ENCODE measurements at regions not wholly inside any gene's neighbourhood (a gene's known extent, or its start where the extent isn't known, plus 50 kb on each side); places are given as distances from the start of the nearest gene placed in this dataset.

DNA sequence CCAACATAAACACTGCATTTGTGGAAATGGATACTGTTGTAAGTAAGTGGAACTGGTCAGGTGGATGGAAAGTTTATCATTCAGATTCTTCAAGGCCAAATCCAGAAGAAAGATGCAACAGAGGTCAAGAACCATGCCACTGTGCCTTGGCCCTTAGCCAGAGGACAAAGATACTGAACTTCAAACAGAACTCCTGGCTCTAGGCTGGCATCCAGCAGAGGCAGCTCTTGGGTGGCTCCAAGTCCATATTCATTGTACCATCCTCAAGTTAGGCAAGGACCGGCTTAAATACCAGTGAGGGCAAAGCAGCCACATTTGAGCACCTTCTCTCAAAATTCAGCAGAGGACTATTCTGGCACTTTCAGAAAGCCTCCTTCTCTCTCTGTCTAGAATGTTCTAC, 53.2 kb downstream of the DNAAF9 start:
- no peak for DNase-seq (ENCODE audit: low read depth in 4 of 4, low spot score in 3 of 4)

DNA sequence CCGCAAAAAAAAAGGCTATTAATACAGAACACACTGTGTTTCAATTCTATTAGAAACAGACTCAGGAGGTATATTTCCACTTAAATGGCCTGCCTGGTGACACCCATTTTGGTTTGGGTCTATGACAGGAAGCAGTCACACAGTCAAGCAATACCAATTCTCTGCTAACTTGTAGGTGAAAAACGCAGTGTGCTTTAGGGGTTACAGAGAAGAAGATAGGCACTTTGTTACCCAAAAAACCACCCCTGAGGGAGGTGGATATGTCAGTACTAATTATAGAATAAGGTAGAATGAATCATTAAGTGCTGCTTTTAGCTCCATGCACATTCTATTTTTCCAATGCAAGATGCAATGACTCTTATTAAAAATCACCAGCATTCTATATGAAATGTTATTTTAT, 53.8 kb downstream of the DNAAF9 start:
- no peak for DNase-seq (ENCODE audit: low read depth in 4 of 4, low spot score in 3 of 4)

DNA sequence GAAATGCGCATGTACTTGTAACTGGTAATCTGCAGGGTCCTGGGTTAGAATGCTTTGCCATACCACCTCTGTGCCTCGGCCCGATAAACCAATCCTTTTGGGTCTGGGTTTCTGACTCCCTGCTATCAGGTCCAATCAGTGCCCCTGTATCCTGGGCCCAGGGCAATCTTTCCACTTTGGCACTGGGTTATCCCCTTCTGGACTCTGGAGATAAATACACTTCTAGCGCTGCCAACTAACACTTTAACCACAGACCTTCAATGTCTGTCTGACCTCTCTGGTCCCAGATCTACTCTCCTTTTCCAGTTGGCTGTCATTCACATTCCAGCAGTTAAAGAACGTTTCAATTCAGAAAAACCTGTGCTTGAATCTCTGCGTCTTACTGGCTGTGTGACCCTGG, 55.3 kb downstream of the DNAAF9 start:
- no peak for DNase-seq (ENCODE audit: low read depth in 4 of 4, low spot score in 3 of 4)

DNA sequence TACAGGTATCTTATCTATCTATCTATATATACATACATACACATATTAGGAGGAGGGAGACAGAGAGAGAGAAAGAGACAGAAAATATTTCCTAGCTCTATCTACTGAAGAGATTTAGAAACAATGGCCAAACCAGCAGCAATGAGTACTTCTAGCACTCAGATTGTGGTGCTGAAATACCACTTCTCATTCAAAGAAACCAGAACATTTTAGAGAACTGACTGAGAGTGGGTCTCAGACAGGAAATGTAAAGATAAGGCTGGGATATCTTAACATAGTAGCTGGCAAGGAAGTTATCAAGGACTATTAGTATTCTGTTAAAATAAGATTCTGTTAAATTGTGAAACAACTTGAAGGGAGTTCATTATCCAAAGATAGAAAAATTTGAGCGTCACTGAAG, 57.0 kb downstream of the DNAAF9 start:
- DNase-seq (ENCODE audit: low read depth in 4 of 4, low spot score in 3 of 4), result no peak

DNA sequence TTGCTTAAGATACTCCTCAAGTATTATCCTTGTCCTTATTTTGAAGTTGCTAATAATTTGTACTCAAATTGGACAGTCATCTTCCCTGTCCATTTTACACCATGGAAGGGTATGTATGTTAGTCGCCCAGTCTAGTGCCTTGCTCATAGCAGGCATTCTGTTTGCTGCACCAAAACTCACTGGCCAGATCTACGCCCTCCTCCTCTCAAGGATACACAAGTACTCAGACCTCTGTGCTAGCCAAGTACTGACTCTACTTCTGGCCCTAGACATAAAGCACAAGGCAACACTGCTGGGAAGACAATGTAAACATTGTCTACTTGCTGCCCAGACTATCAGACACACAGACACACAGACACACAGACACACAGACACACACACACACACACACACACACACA, 57.7 kb downstream of the DNAAF9 start:
- DNase-seq (ENCODE audit: low read depth in 4 of 4, low spot score in 3 of 4), result no peak

DNA sequence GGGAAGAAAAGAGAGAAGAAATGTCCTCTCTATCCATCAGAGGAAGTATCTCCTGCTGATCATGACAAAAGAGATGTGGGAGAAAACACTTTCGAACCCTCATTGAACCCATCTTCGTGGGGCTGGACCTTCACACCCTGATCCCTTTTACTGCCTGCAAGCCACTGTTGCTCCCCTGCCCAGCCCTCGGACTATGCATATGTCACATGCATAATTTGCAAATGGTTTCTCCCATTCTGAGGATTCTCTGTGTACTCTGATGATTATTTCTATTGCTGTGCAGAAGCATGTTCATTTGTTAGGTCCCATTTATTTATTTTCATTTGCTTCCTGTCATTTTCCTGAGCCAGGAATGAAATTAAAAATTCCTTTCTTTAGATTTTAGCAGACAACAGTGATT, 64.7 kb downstream of the DNAAF9 start:
- DNase-seq (ENCODE audit: low read depth in 4 of 4, low spot score in 3 of 4), result no peak

DNA sequence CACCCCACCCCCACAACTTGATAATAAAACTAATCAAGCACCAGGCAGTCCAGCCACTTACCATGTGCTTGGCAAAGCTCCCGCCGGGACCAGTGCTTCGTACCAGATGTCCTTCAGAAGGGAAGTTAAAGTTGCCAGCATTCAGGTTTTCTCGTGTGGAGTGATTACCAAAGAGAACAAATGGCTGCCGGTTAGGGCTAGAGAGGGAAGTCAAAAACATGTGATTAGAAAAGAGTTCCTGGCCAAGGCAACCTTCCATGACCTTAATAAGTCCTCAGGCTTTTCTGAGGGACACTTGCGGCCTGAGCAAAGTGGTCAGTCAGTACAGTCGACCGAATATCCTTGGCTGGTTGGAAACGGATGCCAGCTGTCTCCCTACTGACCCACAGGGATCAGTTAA, 67.0 kb downstream of the DNAAF9 start:
- DNase-seq (ENCODE audit: low read depth in 4 of 4, low spot score in 3 of 4), result no peak

DNA sequence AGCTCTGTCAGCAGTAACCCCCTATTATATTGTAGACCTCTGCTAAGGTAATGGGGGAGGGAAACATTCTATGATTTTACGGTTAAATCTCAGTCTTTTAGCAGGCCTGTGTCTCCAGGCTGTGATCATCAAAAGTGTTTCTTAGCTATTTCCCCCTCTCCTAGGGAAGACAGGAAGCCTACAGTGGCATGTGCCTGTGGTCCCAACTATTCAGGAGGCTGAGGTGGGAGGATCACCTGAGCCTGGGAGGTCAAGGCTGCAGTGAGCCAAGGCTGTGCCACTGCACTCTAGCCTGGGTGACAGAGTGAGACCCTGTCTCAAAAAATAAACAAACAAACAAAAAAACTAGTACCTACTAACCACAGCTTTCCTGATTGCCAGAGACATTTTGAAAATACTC, 67.9 kb downstream of the DNAAF9 start:
- no peak for DNase-seq (ENCODE audit: low read depth in 4 of 4, low spot score in 3 of 4)

DNA sequence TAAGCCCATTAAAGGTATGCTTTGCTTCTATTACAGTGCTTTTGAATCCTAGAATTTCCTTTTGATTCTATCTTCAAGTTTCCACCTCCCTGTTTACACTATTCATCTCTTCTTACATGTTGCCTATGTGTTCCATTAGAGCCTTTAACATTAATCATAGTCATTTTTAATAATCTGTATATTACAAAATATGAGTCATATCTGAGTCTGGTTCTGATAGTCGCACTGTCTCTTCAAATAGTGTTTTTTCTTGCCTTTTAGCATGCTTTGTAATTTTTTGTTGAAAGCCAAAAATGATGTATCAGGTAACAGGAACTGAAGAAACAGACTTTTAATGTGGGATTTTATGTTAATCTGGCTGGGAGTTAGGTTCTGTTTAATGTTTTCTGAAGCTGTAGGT, 68.4 kb downstream of the DNAAF9 start:
- DNase-seq (ENCODE audit: low read depth in 4 of 4, low spot score in 3 of 4), result no peak

DNA sequence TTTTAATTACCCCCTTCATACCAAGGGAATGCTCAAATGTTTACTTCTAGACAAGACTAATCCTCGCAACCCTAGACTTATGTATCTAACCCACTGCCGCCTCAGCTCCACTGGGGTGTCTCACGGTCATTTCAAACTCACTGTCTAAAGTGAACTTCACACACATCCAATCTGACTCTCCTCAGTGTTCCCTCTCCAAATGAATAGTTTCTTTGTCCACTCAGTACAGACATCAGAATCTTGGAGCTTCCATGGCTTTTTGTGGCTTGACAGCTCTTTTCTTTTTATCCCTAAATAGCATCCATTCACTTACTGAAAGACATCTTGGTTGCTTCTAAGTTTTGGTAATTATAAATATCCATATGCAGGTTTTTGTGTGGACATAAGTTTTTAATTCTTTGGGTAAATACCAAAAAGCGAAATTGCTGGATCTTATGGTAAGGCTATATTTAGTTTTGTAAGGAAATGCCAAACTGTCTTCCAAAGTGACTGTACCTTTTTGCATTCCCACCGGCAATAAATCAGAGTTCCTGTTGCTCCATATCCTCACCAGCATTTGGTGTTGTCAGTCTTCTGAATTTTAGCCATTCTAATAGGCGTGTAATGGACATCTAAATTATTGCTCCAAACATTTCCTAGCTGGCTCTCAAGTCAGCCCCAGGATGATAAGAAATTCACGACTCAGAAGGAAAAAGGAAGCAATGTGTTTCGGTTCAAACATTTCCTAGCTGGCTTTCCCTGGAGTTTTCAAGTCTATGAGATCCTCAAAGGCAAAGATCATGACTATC, 73.1 kb downstream of the DNAAF9 start:
- no peak for DNase-seq (ENCODE audit: low read depth in 4 of 4, low spot score in 3 of 4)

DNA sequence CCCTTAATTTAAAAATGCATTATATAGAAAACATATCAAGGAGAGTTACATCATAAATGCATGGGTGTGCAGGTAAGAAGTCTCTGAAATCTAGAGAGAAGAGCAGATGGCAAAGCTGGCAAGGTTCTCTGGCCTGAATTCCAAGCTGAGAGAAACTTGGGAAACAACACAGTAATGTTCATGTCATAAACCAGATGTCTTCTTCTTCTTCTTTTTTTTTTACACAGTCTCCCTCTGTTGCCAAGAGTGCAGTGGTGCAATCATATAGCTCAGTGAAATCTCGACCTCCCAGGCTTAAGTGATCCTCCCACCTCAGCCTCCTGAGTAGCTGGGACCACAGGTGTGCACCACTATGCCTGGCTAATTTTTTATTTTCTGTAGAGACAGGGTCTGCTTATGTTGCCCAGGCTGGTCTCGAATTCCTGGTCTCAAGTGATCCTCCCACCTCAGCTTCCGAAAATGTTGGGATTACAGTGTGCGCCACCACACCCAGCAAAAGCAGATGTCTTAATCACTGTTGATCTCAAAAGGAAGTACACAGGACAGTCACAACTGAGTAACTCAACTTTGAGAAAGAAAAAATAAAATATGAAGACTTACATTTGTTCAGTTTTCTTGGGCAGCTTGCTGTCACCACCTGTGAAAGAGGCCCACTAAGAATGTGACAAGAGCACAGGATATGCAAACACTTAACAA, 77.3 kb downstream of the DNAAF9 start:
- no peak for DNase-seq (ENCODE audit: low read depth in 4 of 4, low spot score in 3 of 4)

DNA sequence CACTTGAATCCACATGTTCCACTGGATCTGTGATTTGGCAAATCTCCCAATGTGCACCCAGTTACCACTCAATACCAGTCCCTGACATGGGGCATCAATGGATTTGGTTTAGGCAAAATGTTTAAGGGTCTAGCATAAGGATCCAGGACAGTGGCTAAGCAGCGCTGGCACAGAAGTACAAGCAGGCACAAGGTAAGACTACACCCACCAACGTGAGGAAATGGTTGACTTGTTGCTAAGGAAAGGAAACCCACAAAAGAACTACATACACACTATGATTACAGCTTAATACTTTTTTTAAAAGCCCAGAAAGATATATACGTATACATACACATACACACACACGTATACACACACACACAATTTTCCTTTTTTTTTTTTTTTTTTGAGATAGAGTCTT, 79.0 kb downstream of the DNAAF9 start:
- DNase-seq (ENCODE audit: low read depth in 4 of 4, low spot score in 3 of 4), result no peak

DNA sequence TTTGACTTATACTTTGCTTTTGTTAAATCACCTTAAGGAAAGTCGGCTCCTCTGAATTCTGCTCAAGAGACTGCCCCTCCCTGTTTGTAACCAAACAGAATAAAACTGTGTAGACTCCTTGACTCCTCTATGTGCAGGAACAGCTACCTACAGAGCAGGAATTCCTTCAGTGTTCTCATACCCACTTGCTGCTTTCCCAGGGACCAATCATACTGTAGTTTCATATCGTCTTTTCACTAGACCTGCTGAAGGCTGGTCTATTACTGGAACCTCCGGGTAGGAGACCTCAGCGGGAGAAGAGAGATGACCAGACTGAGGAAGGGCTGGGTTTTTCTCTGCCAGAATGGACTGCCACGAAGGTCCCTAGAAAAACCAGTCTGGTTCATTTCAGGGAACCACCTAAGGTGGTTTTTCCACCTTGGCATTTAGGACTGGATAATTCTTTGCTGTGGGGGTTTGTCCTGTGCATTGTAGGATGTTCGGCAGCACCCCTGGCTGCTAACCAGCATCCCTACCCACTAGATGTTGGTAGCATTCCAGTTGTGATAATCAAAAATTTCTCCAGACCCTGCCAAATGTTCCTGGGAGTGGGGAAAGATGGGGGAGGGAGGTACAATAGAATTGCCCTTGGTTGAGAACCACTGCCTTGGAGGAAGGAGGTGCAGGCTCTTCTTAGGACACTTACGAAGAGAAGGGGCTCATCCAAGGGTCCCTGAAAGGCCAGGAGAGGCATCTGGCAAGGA, 80.5 kb downstream of the DNAAF9 start:
- DNase-seq (ENCODE audit: low read depth in 4 of 4, low spot score in 3 of 4), result no peak

DNA sequence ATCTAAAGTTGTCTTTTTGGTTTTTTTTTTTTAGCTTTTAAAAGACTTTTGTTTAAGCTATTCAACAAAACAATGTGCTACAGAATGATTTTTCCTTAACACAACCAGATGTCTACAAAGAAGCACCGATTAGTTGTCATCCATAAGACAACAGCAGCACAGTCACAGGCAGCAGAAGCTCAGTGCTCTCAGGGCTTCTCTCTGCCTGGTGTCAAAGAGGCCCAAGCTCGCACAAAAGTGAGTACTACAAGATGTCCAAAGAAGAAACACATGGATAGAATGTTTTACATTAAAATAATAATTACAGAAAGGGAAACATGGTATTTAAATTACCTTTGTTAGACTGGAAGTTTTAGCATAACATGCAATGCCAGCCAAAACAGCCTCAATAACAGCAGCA, 81.6 kb downstream of the DNAAF9 start:
- no peak for DNase-seq (ENCODE audit: low read depth in 4 of 4, low spot score in 3 of 4)

DNA sequence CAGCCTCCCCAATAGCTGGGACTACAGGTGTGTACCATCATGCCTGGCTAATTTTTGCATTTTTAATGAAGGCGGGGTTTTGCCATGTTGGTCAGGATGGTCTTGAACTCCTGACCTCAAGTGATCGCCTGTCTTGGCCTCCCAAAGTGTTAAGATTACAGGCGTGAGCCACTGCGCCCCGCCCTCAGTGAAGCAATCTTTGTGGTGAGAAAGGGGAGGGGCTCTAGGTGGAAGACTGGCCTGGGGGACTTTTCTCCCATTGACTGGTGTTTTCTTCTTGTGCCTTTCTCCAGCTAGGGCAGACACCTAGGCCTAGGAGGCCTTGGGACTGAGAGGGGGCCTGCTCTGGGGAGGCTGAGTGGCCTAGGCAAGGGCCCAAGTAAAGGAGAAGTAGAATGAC, 84.1 kb downstream of the DNAAF9 start:
- no peak for DNase-seq (ENCODE audit: low read depth in 4 of 4, low spot score in 3 of 4)

DNA sequence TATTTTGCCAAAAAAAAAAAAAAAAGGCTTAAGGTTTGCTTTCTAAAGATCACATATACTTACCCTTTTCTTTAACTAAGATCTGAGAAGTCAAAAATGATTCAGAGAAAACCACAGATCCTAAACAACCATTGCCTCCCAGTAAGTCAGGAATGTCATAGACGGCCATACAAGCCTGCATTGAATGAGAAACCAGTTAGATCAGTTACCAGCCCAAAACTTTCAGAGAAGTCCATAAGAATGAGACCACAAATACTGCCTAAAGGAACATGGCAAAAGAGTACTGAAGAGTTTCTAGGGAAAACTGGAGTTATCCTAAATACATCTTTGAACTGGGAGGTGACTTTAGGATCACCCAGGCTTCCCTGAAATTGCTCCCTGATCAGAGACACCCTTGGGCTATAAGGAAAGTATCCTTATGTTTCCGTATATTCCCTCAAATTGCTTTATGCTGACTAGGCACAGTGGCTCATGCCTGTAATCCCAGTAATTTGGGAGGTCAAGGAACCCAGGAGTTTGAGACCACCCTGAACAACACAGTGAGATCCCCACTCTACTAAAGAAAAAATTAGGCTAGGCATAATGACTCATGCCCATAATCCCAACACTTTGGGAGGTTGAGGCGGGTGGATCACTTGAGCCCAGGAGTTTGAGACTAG, 79.4 kb upstream of the SLC4A11 start:
- no peak for DNase-seq (ENCODE audit: low read depth in 4 of 4, low spot score in 3 of 4)

DNA sequence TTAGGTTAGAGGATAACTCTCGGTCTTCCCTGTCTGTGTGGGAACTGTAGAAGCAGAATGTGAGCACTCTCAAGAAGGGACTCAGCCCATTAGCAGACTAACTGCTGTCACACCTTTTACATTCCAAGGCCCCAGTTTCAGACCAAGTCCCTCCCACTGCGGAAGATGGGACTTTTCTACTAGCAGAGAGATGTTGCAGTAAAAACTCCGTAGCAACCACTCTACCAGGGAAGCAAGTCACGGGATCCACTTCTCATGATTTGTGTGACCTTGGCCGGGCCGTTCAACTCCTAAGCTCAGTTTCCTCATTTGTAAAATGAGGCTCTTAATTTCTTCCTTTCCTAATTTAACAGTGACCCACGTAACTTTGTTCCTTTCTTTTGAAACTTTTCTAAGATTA, 77.1 kb upstream of the SLC4A11 start:
- no peak for DNase-seq (ENCODE audit: low read depth in 4 of 4, low spot score in 3 of 4)

DNA sequence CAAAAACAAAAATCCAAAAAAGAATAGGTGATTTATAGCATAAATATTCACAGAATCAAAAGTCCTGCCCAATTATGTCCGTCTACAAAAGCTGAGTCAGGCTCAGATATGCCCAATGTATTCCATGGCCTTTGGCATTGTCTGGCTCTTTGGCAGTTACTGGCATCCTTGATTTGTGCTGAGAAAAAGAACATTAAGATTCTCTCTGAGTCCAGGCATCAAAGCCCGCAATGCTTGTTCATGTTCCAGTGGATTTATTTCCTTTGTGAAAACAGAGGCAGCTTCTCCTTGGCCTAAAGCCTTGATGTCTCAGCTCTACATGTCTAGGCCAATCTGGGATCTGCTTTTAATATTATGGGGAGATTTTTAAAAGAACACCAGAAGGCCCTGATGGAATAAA, 76.1 kb upstream of the SLC4A11 start:
- no peak for DNase-seq (ENCODE audit: low read depth in 4 of 4, low spot score in 3 of 4)

DNA sequence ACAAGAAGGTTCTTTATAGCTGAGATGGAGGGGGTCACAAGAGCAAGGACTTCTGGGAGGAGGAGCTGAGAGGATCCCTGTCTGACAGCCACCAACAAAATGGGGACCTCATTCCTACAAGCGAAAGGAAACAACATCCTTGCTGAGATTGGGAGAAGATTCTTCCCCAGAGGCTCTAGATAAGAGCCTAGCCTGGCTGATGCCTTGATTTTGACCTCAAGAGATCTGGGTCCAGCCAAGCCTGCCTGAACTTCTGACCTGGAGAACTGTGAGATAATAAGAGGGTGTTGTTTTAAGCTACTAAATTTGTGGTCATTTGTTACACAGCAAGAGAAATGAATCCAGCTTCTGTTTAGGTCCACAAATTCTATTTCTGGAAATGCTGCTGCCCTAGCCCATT, 75.4 kb upstream of the SLC4A11 start:
- no peak for DNase-seq (ENCODE audit: low read depth in 4 of 4, low spot score in 3 of 4)

DNA sequence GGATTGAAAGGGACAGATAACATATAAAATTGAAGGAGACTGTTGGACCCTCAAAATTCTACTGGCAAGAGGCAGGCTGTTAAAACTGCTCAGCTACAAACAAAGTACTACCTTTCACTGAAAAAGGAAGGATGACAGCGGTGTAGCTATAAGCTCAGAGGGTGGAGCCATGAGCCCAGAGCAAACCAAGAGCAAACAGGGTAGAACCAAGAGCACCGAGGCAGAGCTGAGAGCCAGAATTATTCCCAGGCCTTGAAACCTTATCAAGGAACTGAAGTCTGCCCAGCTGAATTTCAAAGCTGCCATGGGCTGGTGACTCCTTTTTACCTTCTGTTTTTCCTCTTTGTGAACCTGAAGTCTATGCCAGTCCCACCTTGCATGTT, 74.7 kb upstream of the SLC4A11 start:
- no peak for DNase-seq (ENCODE audit: low read depth in 4 of 4, low spot score in 3 of 4)

DNA sequence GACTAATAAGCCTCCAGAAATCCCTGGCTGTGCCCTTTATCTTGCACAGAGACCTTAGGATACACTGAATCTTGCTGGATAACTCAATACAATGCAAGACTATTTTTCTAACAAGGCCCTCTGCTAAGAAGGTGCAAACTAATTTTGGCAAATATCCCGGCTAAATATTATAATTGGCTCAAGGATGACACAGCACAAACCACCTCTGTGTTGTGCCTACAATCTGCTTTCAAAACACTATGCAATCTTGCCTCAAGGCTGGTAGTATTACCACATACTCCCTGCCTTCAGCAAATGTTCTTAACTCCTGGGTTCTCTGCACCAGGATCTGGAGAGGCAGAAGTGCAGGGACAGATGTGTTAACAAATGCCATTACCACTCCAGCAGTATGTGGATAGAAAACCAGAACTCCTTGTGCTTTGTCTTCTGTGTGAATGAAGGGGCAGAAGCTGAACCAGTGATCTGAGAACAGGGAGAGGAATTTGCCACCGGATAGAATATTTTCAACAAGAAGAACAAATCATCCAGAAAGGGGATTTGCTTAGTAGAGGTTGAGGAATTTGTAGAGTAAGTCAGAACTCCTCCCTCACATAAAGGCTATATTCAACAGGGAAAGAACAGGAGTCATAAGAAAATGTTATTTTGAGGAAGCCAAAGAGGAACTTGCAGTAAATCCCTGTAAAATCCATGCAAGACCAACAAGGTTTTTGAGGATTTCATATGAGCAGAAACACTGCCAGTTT, 74.1 kb upstream of the SLC4A11 start:
- no peak for DNase-seq (ENCODE audit: low read depth in 4 of 4, low spot score in 3 of 4)
